HG02981 (cell line): ENCODE measurements at regions not wholly inside any gene's neighbourhood (a gene's known extent, or its start where the extent isn't known, plus 50 kb on each side); places are given as distances from the start of the nearest gene placed in this dataset.
"Not testable (repeated sequence)": the region's sequence is repeated elsewhere in the genome, so short reads cannot be mapped to it uniquely, and the experiment has no call there.

Experiments used
- ATAC-seq: cut with Tn5 transposase; IDR thresholded peaks from one replicate; pipeline ENCODE4 v1.9.1; 2021; ENCODE audit warnings: mild to moderate bottlenecking, moderate library complexity; ENCODE audit not compliant: unreplicated experiment

GRCh38 chr12:75742048-75742447 lies 230.6 kb upstream of the KRR1 start:
- no peak for ATAC-seq

GRCh38 chr12:75739912-75740311 lies 228.5 kb upstream of the KRR1 start:
- ATAC-seq = no peak

GRCh38 chr12:75739098-75739497 lies 227.7 kb upstream of the KRR1 start:
- ATAC-seq = not testable (repeated sequence)

- ATAC-seq = peak; percentile 91
Measured at GRCh38 chr12:75738486-75738885, 227.1 kb upstream of the KRR1 start.

GRCh38 chr12:75735853-75736252 lies 224.4 kb upstream of the KRR1 start:
- ATAC-seq = no peak

- ATAC-seq = no peak
Measured at GRCh38 chr12:75728826-75729225, 217.4 kb upstream of the KRR1 start.

GRCh38 chr12:75727577-75727976 lies 216.2 kb upstream of the KRR1 start:
- ATAC-seq = no peak

- ATAC-seq = no peak
Measured at GRCh38 chr12:75725521-75726111, 214.2 kb upstream of the KRR1 start.

GRCh38 chr12:75724928-75725312 lies 213.5 kb upstream of the KRR1 start:
- ATAC-seq = no peak

GRCh38 chr12:75724307-75724927 lies 213.0 kb upstream of the KRR1 start:
- ATAC-seq = no peak

GRCh38 chr12:75722714-75723200 lies 211.3 kb upstream of the KRR1 start:
- peak; percentile 84 for ATAC-seq

- ATAC-seq = no peak
Measured at GRCh38 chr12:75721796-75722195, 210.4 kb upstream of the KRR1 start.

- no peak for ATAC-seq
Measured at GRCh38 chr12:75720812-75721641, 209.6 kb upstream of the KRR1 start.

- ATAC-seq = no peak
Measured at GRCh38 chr12:75717902-75718301, 206.5 kb upstream of the KRR1 start.

- ATAC-seq = no peak
Measured at GRCh38 chr12:75716291-75717025, 205.0 kb upstream of the KRR1 start.

GRCh38 chr12:75715682-75716081 lies 204.3 kb upstream of the KRR1 start:
- no peak for ATAC-seq

- ATAC-seq = no peak
Measured at GRCh38 chr12:75715323-75715644, 203.9 kb upstream of the KRR1 start.

- no peak for ATAC-seq
Measured at GRCh38 chr12:75714462-75715322, 203.3 kb upstream of the KRR1 start.

GRCh38 chr12:75713434-75713833 lies 202.0 kb upstream of the KRR1 start:
- ATAC-seq = no peak

GRCh38 chr12:75712223-75712622 lies 200.8 kb upstream of the KRR1 start:
- ATAC-seq = no peak
